Lung (tissue), 11 donors: ENCODE measurements at regions not wholly inside any gene's neighbourhood (a gene's known extent, or its start where the extent isn't known, plus 50 kb on each side); places are given as distances from the start of the nearest gene placed in this dataset.

ENCODE experiments used
- ATAC-seq: fragments of 200-7000 bp; cut with Tn5 transposase; one replicate; pipeline ENCODE4 v1.9.1; 2020; ENCODE audit warnings: moderate number of reproducible peaks; ENCODE audit not compliant: insufficient read depth, low FRiP score
- DNase-seq, 3 donors: peaks; one replicate each; pipeline ENCODE4 v3.0.0-alpha.2; 2013 to 2017
- H3K27ac ChIP-seq, 2 donors: one replicate each; pipeline ENCODE4 v1.5.1; 2013; ENCODE audit warnings: mild to moderate bottlenecking in 2 of 2, moderate library complexity in 2 of 2, control low read depth in 1 of 2, inconsistent platforms in 1 of 2, low read depth in 1 of 2, low read length in 1 of 2
- H3K27me3 ChIP-seq, 3 donors: one replicate each; pipeline ENCODE4 v1.5.1; 2013; ENCODE audit warnings: low read length in 2 of 3; ENCODE audit not compliant: control insufficient read depth in 3 of 3, insufficient read depth in 3 of 3
- H3K36me3 ChIP-seq, 4 donors: one replicate each; pipeline ENCODE4 v1.5.1; 2013; ENCODE audit warnings: low read length in 4 of 4, mild to moderate bottlenecking in 1 of 4, moderate library complexity in 1 of 4; ENCODE audit not compliant: control insufficient read depth in 4 of 4, insufficient read depth in 4 of 4
- H3K4me1 ChIP-seq, 5 donors: one replicate each; pipeline ENCODE4 v1.5.1; 2013; ENCODE audit warnings: low read length in 5 of 5, mild to moderate bottlenecking in 2 of 5, moderate library complexity in 1 of 5; ENCODE audit not compliant: control insufficient read depth in 5 of 5, insufficient read depth in 5 of 5
- H3K4me3 ChIP-seq: one replicate; pipeline ENCODE4 v1.5.1; 2013; ENCODE audit warnings: mild to moderate bottlenecking, control low read depth, moderate library complexity
- H3K9ac ChIP-seq, 2 donors: one replicate each; pipeline ENCODE4 v1.5.1; 2013; ENCODE audit warnings: low read length in 2 of 2, control low read depth in 1 of 2; ENCODE audit not compliant: insufficient read depth in 1 of 2
- H3K9me3 ChIP-seq, 4 donors: one replicate each; pipeline ENCODE4 v1.5.1; 2013; ENCODE audit warnings: low read length in 3 of 4, mild to moderate bottlenecking in 1 of 4, moderate library complexity in 1 of 4; ENCODE audit not compliant: control insufficient read depth in 4 of 4, insufficient read depth in 3 of 4
- CTCF ChIP-seq: IDR thresholded peaks from 2 replicates; pipeline ENCODE4 v1.5.1; 2012; ENCODE audit warnings: mild to moderate bottlenecking; ENCODE audit errors: control extremely low read depth, extremely low read depth
- WGBS, 2 donors: extraction: QIAGEN DNeasy Blood & Tissue Kit; methylation state at CpG; one replicate each; pipeline ENCODE4 v1.1.7; 2013; 5-methylcytosine and 5-hydroxymethylcytosine counted together
- donor health status: control.
- donor health status: control.
- donor health status: Bipolar disorder and iron deficiency.
- donor health status: healthy.
- donor health status: DM: yes; HTN: yes; CAD: no.

- H3K9me3 ChIP-seq: peaks cover 0 to 2% (median 0%) of the 10 kb centered on the region in 4 donors
- no peak overlapping the region for H3K27ac ChIP-seq
- no peaks in the 10 kb centered on the region for H3K4me1 ChIP-seq
- DNase-seq (no peak), ATAC-seq (no peak)
- H3K36me3 ChIP-seq: no peaks in the 10 kb centered on the region
- no peak overlapping the region for H3K4me3 ChIP-seq
- WGBS, 2 donors: 34 to 45% methylated on average over 3 of the region's 3 CpGs
- H3K9ac ChIP-seq: no peak overlapping the region
- H3K27me3 ChIP-seq: no peaks in the 10 kb centered on the region
- no peak for TF ChIP-seq CTCF
Observed at GRCh38 chr6:84361372-84362192, 134.1 kb upstream of the CEP162 start.

- Histone ChIP-seq H3K36me3 (no peaks in the 10 kb centered on the region), H3K27me3 (no peaks in the 10 kb centered on the region), H3K9me3 (peaks cover 0 to 2% (median under 1%) of the 10 kb centered on the region in 4 donors), H3K4me3 (no peak overlapping the region), H3K9ac (no peak overlapping the region), H3K4me1 (no peaks in the 10 kb centered on the region), H3K27ac (no peak overlapping the region)
- 90 to 94% methylated on average over 5 of the region's 5 CpGs for WGBS, 2 donors
- DNase-seq: no peak
- TF ChIP-seq CTCF: no peak
- ATAC-seq: no peak
Observed at GRCh38 chr6:84360039-84360438, 132.6 kb upstream of the CEP162 start.

- ATAC-seq (no peak), DNase-seq (no peak)
- peaks cover 0 to 2% (median under 1%) of the 10 kb centered on the region in 4 donors for H3K9me3 ChIP-seq
- H3K27ac ChIP-seq: no peak overlapping the region
- no peaks in the 10 kb centered on the region for H3K4me1 ChIP-seq
- TF ChIP-seq CTCF: no peak
- H3K9ac ChIP-seq: no peak overlapping the region
- no peaks in the 10 kb centered on the region for H3K27me3 ChIP-seq
- no peaks in the 10 kb centered on the region for H3K36me3 ChIP-seq
- 91 to 94% methylated on average over 3 of the region's 3 CpGs for WGBS, 2 donors
- no peak overlapping the region for H3K4me3 ChIP-seq
Observed at GRCh38 chr6:84358581-84358980, 131.1 kb upstream of the CEP162 start.
